Colonic mucosa (tissue), 4 donors: ENCODE measurements at regions not wholly inside any gene's neighbourhood (a gene's known extent, or its start where the extent isn't known, plus 50 kb on each side); places are given as distances from the start of the nearest gene placed in this dataset.

Source experiments
- DNase-seq: peaks from one replicate; pipeline ENCODE4 v3.0.0-alpha.2; 2020
- H3K27ac ChIP-seq: fragments of 200-600 bp; one replicate; pipeline ENCODE4 v1.8.0; 2021
- H3K27me3 ChIP-seq: fragments of 200-600 bp; one replicate; pipeline ENCODE4 v1.8.0; 2021
- H3K36me3 ChIP-seq: fragments of 200-600 bp; one replicate; pipeline ENCODE4 v1.8.0; 2021
- H3K4me1 ChIP-seq: fragments of 200-600 bp; one replicate; pipeline ENCODE4 v1.8.0; 2021; ENCODE audit warnings: mild to moderate bottlenecking
- H3K4me3 ChIP-seq: fragments of 200-600 bp; one replicate; pipeline ENCODE4 v1.8.0; 2021
- H3K9ac ChIP-seq, 2 donors: one replicate each; pipeline ENCODE4 v1.7.0; 2013; ENCODE audit warnings: control low read depth in 2 of 2, low read depth in 2 of 2, low read length in 2 of 2
- H3K9me3 ChIP-seq: fragments of 200-600 bp; one replicate; pipeline ENCODE4 v1.8.0; 2021
- CTCF ChIP-seq: fragments of 200-600 bp; IDR thresholded peaks from one replicate; pipeline ENCODE4 v1.8.0; 2022; ENCODE audit warnings: antibody characterized with exemption, mild to moderate bottlenecking
- intact Hi-C: fragments of 100-400 bp; cut with DNase I; formaldehyde crosslinking; loops from one replicate; pipeline ENCODE4 v1.14.1; 2022
- donor health status: healthy.
- donor health status: DM: no; HTN: no; CAD: no.
- donor health status: DM: no; HTN: no; CAD: no.

DNA sequence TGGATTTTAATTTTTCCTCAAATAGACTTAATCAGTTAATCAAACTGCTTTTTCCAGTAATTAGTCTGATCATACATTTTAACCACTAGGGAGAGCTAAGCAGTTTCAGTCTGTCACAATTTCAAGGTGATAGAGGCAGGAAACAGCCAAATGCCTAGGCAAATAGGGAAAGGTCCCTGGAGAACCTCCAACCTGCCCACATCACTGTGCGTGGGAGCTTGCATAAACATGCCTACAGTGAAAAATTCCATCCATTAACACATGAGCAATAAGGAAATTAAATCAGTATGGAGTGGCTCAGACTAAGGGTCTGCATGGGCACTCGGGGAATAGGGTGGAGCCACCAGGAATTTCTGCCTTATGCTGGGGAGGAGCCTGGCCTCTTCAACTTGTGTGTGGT is 74.6 kb downstream of the AASDHPPT start:
- H3K9me3 ChIP-seq: no peaks in the 10 kb centered on the region
- DNase-seq: no peak
- no peak overlapping the region for H3K9ac ChIP-seq
- H3K4me1 ChIP-seq: no peaks in the 10 kb centered on the region
- no peak for TF ChIP-seq CTCF
- no peak overlapping the region for H3K27ac ChIP-seq
- H3K27me3 ChIP-seq: no peaks in the 10 kb centered on the region
- H3K36me3 ChIP-seq: no peaks in the 10 kb centered on the region
- intact Hi-C loops: no loop called here
- H3K4me3 ChIP-seq: no peak overlapping the region

DNA sequence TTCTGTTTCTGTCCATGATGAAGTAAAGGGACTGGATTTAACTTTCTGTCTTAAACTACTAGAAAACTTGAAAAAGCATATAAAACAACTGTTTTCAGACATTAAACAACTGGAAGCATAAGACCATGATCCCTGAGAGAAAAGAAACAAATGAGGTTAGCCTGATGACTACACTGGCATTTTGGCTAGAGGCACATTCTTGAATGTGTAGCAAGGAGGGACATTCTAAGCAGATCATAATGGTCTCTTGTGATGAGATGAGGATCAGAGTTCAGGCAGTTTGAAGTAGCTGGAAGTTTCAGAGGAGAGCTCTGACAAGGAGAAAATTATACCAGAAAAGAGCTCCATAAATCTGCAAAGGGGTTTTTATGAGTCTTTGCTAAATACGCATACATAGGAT is 75.4 kb downstream of the AASDHPPT start:
- H3K27me3 ChIP-seq: no peaks in the 10 kb centered on the region
- DNase-seq: no peak
- no peaks in the 10 kb centered on the region for H3K36me3 ChIP-seq
- H3K9me3 ChIP-seq: no peaks in the 10 kb centered on the region
- no peaks in the 10 kb centered on the region for H3K4me1 ChIP-seq
- H3K27ac ChIP-seq: no peak overlapping the region
- no peak overlapping the region for H3K9ac ChIP-seq
- no peak overlapping the region for H3K4me3 ChIP-seq
- TF ChIP-seq CTCF: no peak
- intact Hi-C loops: no loop called here

DNA sequence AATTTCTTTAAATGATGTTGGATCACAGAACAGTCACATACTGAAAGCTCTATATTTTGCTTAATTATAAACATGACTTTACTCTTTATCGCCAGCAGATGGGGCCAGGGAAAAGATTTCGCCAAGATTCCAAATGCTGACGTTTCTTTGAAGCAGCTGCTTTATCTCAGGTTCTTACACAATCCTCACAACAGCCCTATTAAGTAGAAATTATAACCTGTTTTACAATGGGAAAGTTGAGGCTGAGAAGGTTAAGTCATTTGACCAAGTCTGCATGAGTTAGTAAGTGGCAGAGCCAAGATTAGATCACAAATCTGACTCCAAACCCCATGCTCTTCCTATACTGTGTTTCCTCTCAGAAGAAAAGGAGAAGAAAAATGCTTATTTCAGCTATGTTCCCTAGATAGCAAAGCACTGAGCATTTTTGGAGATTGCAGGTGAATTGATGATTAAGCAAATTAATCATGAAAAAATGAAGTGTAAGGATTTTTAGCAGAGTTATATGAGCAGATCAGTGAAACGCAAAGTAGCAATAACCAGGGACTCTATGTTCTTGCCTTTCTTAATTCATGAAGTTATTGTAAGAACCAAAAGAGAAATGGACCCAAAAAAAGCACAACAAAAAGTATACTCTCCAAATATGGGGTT is 79.0 kb downstream of the AASDHPPT start:
- intact Hi-C loops: no loop called here
- Histone ChIP-seq H3K9ac (no peak overlapping the region), H3K9me3 (no peaks in the 10 kb centered on the region), H3K27me3 (no peaks in the 10 kb centered on the region), H3K4me3 (no peak overlapping the region), H3K27ac (no peak overlapping the region), H3K4me1 (no peaks in the 10 kb centered on the region), H3K36me3 (no peaks in the 10 kb centered on the region)
- peak; percentile 19 for DNase-seq
- no peak for TF ChIP-seq CTCF

DNA sequence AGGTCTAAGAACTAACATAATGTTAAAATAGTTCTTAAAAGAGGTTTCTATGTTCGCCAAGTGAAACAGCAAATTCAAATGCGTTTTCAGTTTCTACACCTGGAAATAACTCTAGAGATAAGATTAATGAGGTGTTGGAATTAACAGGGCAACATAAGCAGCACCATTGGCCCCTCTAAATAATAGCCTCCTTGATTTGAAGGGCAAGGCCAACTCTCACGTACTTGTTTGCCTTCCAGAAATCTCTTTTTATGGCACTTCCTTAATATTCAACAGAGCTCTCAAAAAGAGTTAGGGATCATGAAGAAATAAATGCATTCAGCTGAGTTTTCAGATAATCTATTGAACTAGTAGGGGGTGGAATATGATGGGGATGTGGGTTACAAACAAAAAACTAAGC is 80.9 kb downstream of the AASDHPPT start:
- Histone ChIP-seq H3K27ac (no peak overlapping the region), H3K36me3 (no peaks in the 10 kb centered on the region), H3K9ac (no peak overlapping the region), H3K9me3 (no peaks in the 10 kb centered on the region), H3K27me3 (no peaks in the 10 kb centered on the region), H3K4me3 (no peak overlapping the region), H3K4me1 (no peaks in the 10 kb centered on the region)
- no peak for DNase-seq
- intact Hi-C loops: no loop called here
- TF ChIP-seq CTCF: no peak

DNA sequence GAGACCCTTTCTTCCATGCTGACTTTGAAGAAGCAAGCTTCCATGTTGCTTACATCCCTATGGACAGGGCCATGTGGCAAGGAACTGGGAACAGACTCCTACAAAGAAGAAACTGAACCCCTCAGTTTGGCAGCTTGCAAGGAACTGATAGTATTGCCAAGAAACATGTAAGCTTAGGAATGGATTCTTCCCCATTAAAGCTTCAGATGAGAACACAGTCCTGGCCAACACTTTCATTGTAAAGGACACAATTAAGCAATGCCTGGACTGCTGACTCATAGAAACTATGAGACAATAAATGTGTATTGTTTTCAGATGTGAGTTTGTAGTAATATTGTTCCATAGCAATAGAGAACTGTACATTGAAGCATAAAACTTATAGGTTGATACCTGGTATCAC is 82.4 kb downstream of the AASDHPPT start:
- H3K4me3 ChIP-seq: no peak overlapping the region
- no peaks in the 10 kb centered on the region for H3K36me3 ChIP-seq
- DNase-seq: no peak
- TF ChIP-seq CTCF: no peak
- no peaks in the 10 kb centered on the region for H3K4me1 ChIP-seq
- H3K27me3 ChIP-seq: no peaks in the 10 kb centered on the region
- H3K27ac ChIP-seq: no peak overlapping the region
- no peaks in the 10 kb centered on the region for H3K9me3 ChIP-seq
- no peak overlapping the region for H3K9ac ChIP-seq
- intact Hi-C loops: no loop called here
